HG03196 (cell line): ENCODE measurements at regions not wholly inside any gene's neighbourhood (a gene's known extent, or its start where the extent isn't known, plus 50 kb on each side); places are given as distances from the start of the nearest gene placed in this dataset.
"Not testable (repeated sequence)": the region's sequence is repeated elsewhere in the genome, so short reads cannot be mapped to it uniquely, and the experiment has no call there.

Experiments
- ATAC-seq: cut with Tn5 transposase; IDR thresholded peaks from one replicate; pipeline ENCODE4 v1.9.1; 2021; ENCODE audit not compliant: unreplicated experiment

DNA sequence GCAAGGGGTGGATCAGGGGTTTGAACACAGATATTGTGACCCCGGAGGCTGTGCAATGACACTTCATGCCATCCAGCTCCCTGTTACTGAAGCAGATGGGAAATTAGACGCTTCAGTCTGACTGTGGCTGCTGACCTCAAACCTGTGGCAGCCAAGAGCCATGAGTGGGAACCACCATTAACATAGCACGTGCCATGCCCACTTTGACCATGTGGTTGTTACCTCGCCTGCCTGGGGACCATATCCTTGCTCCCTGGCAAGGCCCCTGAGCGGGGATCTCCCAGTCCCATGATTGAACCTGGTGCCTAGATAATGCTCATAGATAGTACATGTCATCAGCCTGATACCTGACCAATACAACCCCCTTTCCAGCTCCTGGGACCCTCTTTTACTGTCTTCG lies 68.9 kb downstream of the CYP26B1 start:
- no peak for ATAC-seq

- no peak for ATAC-seq
Measured at GRCh38 chr2:72077702-72078169, 69.9 kb downstream of the CYP26B1 start.

DNA sequence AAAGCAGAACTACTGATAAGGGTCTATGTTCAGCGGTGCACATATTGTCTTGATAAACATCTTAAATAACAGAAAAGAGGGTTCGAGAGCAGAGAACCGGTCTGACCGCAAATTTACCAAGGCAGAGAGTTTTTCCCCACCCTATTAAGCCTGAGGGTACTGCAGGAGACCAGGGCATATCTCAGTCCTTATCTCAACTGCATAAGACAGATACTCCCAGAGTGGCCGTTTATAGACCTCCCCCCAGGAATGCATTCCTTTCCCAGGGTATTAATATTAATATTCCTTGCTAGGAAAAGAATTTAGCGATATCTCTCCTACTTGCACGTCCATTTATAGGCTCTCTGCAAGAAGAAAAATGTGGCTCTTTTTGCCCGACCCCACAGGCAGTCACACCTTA lies 74.3 kb downstream of the CYP26B1 start:
- not testable (repeated sequence) for ATAC-seq

GRCh38 chr2:72064197-72064596 lies 83.5 kb downstream of the CYP26B1 start:
- ATAC-seq, result not testable (repeated sequence)

DNA sequence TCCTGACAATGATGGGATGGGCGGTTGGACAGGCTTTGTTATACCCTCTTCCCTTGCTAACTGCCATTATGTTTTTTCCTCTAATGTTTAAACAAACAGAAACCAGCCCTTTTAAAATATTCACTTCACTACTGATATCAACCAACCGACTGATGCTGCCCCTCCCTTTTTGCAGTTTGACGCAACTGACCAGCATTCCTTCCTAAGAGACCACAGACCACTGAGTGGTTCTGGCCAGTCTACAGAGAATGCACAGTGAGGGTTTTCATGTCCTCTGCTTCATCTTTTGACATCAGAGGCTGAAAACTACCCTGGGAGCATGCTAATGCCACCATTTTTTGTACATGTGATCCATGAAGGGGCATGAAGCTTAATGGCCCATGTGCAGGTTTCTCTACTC lies 85.3 kb downstream of the CYP26B1 start:
- ATAC-seq, result no peak

DNA sequence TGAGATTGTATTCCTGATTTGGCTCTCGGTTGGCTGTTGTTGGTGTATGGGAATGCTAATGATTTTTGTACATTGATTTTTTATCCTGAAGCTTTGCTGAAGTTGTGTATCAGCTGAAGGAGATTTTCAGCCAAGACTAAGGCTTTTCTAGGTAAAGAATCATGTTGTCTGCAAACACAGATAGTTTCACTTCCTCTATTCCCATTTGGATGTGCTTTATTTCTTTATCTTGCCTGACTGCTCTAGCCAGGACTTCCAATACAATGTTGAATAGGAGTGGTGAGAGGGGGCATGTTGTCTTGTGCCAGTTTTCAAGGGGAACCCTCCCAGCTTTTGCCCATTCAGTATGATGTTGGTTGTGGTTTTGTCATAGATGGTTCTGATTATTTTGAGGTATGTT lies 90.4 kb downstream of the CYP26B1 start:
- no peak for ATAC-seq

DNA sequence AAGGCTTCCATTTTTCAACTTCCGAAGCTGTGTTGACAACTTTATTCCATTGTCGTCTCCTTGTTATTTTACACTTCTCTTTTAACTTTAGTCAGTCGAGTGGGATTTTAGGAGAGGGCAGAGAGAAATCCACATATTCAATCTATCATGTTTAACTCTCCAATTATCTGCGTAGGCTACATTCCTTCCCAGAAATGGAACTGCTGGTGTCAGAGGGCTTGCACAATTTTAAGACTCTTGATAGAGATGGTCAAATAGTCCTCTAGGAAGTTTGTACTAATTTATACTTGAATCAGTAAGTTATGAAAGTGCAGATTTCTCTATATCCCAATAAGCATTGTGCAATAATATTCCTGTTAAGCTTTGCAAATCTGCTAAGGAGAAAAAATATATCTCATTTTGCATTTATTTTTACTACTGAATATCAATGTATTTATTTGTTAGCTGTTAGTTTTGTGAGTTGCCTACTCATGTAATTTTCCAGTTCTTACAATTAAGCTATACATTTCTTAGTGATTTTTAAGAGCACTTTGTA lies 95.6 kb downstream of the CYP26B1 start:
- no peak for ATAC-seq

- no peak for ATAC-seq
Measured at GRCh38 chr2:72051204-72051603, 96.5 kb downstream of the CYP26B1 start.

DNA sequence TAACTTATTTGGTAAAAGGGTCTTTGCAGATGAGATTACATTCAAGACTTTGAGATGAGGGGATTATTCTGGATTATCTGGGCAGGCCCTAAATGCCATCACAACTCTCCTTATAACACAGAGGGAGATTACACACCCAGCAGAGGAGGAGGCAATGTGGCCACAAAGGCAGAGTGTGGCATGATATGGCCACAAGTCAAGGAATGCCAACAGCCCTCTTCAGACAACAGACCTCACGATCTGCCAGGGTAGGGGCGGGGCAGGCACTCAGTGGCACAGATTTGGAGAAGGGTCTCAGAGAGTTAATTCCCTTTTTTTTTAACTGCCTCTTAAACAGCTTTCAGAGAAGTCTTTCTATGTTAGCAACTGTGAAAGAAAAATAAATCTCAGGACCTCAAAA lies 96.9 kb downstream of the CYP26B1 start:
- no peak for ATAC-seq

DNA sequence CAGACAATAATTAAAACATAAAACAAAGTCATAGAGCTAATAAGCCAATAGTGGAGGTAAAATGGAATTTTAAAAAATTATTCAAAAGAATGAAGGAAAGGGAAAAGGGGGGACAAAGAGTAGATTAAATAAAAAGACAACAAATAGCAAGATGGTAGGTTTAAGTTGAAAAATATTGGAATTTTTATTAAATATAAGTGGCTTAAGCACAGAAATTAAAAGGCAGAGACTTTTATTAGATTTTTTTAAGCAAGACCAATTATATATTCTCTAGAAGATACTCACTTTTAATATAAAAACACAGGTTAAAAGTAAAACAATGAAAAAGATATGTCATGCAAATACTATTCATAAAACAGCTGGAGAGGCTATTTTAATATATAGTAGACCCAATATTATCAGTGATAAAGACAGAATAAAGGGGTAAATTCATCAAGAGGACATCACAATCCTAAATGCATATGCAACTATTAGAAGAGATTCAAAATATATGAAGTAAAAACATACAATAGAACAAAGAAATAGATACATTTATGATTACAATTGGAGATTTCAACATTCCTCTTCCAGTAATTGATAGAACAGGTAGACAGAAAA lies 98.7 kb downstream of the CYP26B1 start:
- ATAC-seq, result no peak

DNA sequence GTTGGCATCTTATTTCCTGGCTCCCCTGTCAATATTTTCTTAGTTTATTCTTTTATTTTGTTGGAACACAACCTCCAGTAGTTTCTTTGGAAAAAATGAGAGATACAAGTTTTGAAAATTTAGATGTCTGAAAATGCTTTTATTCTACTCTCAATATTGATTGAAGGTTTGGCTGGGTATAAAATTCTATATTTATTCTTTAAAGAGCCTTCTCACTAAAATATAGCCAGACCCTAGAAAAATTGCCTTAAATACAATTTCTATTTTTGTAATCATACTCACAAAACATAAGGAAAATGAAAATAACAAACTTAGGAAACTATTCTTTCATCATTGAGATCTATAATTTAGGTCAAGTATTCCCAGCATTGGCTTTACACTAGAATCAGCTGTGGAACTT lies 103.7 kb downstream of the CYP26B1 start:
- ATAC-seq, result no peak

DNA sequence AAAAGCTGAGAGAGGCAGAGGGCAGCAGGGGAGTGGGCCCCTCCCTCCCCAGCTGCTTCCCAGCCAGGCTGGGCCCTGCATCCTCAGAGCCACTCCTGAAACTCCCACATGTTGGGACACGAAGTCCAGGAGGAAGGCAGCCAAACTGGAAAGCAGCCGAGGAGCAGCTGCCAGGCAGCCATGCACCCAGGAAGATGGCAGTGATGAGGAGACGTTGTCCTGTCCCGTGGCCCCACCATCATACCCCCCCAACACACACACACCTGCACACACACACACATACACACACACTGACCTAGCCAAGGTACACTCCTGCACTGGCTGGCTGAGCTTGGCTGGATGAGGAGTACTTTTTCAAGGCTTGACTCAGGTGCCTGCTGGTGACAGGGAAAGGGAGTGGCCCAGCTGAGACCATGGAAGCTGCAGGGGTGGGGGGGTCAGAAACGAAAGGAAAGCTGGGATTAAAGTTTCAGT lies 106.0 kb downstream of the CYP26B1 start:
- ATAC-seq, result no peak

DNA sequence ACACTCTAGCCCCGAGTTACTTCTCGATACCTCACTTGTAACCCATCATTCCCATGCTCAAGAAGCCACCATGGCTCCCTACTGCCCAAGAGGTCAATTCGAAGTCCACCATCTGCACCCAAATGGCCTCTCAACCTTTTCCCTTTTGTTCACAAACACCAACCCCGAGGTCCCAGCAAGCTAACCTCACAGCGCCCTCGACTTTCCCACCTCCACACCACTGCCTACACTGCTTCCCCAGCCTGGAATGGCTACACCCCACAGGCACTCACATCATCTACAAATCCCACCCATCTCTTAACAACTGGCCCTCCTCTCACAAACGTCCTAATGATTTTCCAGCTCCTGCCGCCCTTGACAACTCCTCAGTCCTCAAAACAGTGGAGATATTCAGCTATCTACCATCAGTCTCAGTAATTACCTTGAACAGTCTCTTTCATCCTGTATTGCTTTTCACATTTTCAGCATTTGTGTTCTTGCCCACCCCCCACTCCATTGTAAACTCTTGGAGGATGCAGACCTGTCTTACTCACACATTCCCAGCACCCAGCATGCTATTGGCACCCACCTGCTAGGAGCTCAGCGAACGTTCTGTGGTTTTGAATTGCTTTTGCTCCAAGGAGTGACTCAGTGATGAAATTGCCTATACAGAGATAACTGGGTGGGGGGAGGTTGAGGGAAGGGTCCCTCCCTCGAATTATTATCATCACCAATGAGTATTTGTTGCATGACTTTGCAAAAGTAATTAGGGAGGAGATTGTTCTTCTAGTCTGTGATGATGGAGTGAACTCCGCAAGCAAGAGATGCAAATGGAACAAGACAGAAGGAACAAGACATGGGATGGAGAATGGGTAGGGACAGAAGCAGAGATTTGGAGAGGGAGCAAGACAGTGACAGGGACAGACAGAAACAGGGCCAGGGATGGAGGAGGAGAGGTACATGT lies 106.8 kb downstream of the CYP26B1 start:
- no peak for ATAC-seq

DNA sequence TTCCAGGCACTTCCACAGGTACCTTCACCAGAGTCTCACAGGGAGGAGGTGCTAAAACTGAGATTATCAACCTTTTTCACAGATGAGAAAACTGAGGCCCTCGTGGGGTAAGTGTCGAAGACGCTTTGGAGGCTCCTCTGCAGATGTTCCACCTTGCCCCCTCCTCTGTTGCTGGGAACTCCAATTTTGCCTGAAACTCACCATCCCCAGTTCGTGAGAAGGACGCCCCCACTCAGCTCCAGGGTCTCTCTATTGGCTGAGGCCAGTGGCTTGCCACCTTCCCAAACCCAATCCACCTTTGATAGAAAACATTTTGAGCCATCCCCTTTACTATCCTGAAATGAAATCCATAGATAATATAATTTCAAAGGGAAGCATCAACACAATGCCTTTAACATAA lies 109.1 kb downstream of the CYP26B1 start:
- no peak for ATAC-seq

- ATAC-seq, result no peak
Measured at GRCh38 chr2:72037261-72037666, 110.4 kb downstream of the CYP26B1 start.

GRCh38 chr2:72036595-72036994 lies 111.1 kb downstream of the CYP26B1 start:
- ATAC-seq, result no peak

- ATAC-seq, result no peak
Measured at GRCh38 chr2:72036173-72036545, 111.5 kb downstream of the CYP26B1 start.

GRCh38 chr2:72035518-72036172 lies 112.0 kb downstream of the CYP26B1 start:
- ATAC-seq, result no peak

DNA sequence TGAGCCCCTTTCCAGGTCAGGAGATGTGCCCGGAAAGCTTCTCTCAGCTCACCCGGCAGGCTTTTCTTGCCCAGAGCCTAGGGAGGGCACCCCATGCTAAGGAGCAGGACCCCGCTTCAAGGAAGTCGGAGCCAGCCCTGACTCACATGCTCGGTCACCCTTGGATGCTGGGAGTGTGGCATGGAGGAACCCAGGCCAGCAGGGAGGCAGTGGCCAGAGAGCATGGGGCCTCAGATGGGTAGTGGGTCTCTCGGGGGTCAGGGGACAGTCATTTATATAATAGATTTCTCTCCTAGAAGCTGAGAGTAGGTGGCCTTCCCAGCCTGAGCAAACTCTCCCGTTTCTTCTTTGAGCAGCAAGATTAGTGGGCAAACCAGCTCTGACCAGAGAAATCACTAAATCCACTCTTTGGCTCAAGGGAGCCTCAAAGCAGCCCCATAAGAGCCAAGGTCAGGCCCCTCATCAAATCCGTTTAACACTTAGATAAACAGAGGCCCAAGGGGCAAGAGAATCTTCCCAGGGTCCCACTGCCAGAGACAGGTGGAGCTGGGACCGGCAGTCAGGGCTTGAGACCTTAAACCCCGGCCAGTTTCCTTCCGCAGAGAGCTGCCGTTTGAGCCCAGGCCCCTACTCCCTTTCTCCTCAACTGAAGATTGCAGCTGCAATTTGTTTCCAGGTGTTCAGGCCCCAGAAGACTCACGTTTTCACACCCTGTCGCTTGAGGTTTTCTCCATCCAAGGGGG lies 113.1 kb downstream of the CYP26B1 start:
- no peak for ATAC-seq

GRCh38 chr2:72033636-72034035 lies 114.0 kb downstream of the CYP26B1 start:
- no peak for ATAC-seq
